ENCODE measurements at regions not wholly inside any gene's neighbourhood (a gene's known extent, or its start where the extent isn't known, plus 50 kb on each side); places are given as distances from the start of the nearest gene placed in this dataset.

DNA sequence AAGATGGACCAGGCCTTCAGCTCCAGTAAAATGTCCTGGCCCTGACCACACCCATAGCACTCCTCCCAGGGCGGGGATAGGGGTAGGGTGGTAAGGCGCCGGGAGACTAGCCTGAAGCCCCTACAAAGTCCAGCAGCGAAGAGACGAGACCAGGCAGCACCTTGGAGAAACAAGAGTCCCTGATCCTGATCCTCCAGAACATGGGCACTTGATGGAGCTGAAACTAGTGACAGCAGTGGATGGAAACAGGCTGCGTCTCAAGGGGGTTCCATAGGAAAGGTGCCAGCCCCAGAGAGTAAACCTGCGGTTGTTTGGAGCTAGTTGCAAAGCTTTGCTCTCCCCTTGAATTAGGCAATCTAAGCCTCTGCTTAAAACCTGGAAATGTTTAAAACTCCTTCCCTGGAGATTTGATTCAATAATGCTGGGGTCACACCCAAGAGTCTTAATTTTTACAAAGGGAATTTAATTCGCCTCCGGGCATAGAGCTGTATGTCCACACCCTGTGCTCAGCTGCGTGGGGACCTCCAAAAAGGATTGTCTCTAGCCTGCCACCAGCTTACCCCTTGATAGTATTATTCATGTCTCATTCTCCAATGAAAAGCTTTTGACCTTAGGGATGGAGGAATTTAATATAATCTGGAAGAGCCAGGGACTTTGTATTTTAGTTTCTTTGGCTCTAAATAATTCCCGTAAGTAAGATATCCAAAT is 258.6 kb downstream of the PMP22 start:
- no peaks in the 10 kb centered on the region for H3K4me1 Mint-ChIP-seq (ENCODE audit: unreplicated experiment)
- H3K9me3 Mint-ChIP-seq: no peaks in the 10 kb centered on the region
- peaks cover 37% of the 10 kb centered on the region for H3K27me3 Mint-ChIP-seq
- TF ChIP-seq, protein P1, sequence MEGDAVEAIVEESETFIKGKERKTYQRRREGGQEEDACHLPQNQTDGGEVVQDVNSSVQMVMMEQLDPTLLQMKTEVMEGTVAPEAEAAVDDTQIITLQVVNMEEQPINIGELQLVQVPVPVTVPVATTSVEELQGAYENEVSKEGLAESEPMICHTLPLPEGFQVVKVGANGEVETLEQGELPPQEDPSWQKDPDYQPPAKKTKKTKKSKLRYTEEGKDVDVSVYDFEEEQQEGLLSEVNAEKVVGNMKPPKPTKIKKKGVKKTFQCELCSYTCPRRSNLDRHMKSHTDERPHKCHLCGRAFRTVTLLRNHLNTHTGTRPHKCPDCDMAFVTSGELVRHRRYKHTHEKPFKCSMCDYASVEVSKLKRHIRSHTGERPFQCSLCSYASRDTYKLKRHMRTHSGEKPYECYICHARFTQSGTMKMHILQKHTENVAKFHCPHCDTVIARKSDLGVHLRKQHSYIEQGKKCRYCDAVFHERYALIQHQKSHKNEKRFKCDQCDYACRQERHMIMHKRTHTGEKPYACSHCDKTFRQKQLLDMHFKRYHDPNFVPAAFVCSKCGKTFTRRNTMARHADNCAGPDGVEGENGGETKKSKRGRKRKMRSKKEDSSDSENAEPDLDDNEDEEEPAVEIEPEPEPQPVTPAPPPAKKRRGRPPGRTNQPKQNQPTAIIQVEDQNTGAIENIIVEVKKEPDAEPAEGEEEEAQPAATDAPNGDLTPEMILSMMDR (conservative IDR thresholded peaks at IDR 0.05): no peak
- H3K27ac Mint-ChIP-seq: no peak overlapping the region
- H3K4me3 Mint-ChIP-seq: no peak overlapping the region
- no peaks in the 10 kb centered on the region for H3K36me3 Mint-ChIP-seq
- no peak for DNase-seq (ENCODE audit: extremely low spot score, unreplicated experiment)

DNA sequence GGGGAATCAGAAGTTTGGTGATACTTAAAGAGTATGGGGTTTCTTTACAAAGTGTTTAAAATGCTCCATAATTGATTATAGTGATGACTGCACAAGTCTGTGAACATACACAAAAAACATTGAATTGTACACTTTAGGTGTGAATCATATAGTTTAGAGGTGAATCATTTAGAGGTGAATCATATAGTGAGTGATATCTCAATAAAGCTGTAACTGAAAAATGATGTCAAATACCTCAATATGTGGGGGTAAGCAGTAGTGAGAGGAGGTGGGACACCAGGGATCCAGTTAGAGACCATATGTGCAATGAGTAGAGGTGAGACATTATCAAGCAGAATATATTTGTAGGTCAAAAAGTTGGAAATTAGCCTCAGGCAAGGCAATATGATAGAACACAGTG is 264.5 kb downstream of the PMP22 start:
- DNase-seq (ENCODE audit: extremely low spot score, unreplicated experiment): no peak
- Mint-ChIP-seq H3K4me3 (no peak overlapping the region), H3K36me3 (no peaks in the 10 kb centered on the region), H3K4me1 (ENCODE audit: unreplicated experiment) (no peaks in the 10 kb centered on the region), H3K9me3 (peaks cover 4% of the 10 kb centered on the region), H3K27ac (no peak overlapping the region), H3K27me3 (peaks cover 17% of the 10 kb centered on the region)
- TF ChIP-seq, protein P1 (conservative IDR thresholded peaks at IDR 0.05): no peak

DNA sequence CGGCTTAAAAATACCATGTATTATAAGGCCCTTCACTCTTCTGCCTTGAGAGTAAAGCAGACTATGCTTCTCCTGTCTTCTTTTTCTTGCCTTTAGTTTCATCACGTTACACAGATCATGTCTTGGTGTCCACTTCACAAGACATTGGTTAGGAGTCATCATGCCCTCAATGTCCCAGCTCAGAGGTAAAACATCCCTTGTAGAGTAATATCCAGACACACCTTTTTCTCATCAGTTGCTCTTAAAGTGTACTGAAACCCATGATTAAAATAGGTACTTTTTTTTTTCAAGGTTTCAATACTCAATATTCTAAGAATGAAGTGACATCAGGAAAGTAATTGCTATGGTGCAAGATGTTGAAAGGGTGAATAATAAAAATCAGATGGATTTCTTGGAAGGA is 267.8 kb downstream of the PMP22 start:
- no peak for DNase-seq (ENCODE audit: extremely low spot score, unreplicated experiment)
- Mint-ChIP-seq H3K4me1 (ENCODE audit: unreplicated experiment) (no peaks in the 10 kb centered on the region), H3K9me3 (peaks cover 4% of the 10 kb centered on the region), H3K27ac (no peak overlapping the region), H3K4me3 (no peak overlapping the region), H3K36me3 (no peaks in the 10 kb centered on the region), H3K27me3 (peaks cover 30% of the 10 kb centered on the region)
- TF ChIP-seq, protein P1 (conservative IDR thresholded peaks at IDR 0.05): no peak

DNA sequence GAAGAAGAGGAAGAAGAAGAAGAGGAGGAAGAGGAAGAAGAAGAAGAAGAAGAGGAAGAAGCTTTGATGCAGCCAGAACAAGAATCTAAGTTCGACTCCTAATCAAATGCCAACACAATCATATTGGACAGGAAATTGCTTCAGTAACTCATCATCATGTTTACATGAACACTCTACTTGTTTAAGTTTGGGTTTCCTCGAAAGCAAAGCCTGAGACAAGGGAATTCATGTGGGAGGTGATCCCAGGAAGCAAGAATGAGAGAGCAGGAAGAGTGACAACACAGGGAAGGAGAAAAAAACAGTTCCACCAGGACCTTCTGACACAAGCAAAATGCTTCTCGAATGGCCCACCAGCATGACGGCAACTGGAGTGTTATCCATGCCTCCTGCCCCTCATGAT is 279.0 kb downstream of the PMP22 start:
- H3K9me3 Mint-ChIP-seq: no peaks in the 10 kb centered on the region
- no peaks in the 10 kb centered on the region for H3K4me1 Mint-ChIP-seq (ENCODE audit: unreplicated experiment)
- H3K27me3 Mint-ChIP-seq: peaks cover 36% of the 10 kb centered on the region
- no peak overlapping the region for H3K27ac Mint-ChIP-seq
- TF ChIP-seq, protein P1 (conservative IDR thresholded peaks at IDR 0.05): no peak
- no peaks in the 10 kb centered on the region for H3K36me3 Mint-ChIP-seq
- DNase-seq (ENCODE audit: extremely low spot score, unreplicated experiment): no peak
- H3K4me3 Mint-ChIP-seq: no peak overlapping the region

DNA sequence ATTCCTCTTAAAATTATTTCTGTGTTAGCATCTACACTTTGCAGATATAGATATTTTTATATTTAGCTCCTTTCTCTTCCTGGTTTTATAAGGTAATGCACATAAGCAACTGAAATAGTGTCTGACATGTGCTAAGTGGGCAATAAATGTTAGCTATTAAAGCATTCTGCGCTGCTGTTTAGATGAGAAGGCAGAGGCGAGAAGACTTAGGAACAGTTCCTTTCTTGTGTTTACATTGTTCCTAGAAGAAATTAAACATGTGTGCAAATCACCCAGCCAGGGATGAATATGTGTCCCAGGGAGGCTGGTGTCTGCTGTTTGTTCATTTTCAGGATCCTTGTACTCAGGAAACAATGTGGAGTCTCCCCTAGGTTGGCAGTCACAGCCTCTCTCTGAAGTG is 292.3 kb downstream of the PMP22 start:
- peaks cover 4% of the 10 kb centered on the region for H3K4me1 Mint-ChIP-seq (ENCODE audit: unreplicated experiment)
- H3K27me3 Mint-ChIP-seq: peaks cover 44% of the 10 kb centered on the region
- no peak overlapping the region for H3K4me3 Mint-ChIP-seq
- DNase-seq (ENCODE audit: extremely low spot score, unreplicated experiment): no peak
- H3K36me3 Mint-ChIP-seq: no peaks in the 10 kb centered on the region
- H3K27ac Mint-ChIP-seq: no peak overlapping the region
- peaks cover 8% of the 10 kb centered on the region for H3K9me3 Mint-ChIP-seq
- TF ChIP-seq, protein P1 (conservative IDR thresholded peaks at IDR 0.05): no peak

All from type B pancreatic cell (in vitro differentiated cells).